Liver (tissue), 8 donors: ENCODE measurements at regions not wholly inside any gene's neighbourhood (a gene's known extent, or its start where the extent isn't known, plus 50 kb on each side); places are given as distances from the start of the nearest gene placed in this dataset.

ENCODE experiments used
- DNase-seq: peaks from one replicate; pipeline ENCODE4 v3.0.0-alpha.2; 2017; ENCODE audit warnings: low spot score
- H3K27ac ChIP-seq, 2 donors: one replicate each; pipeline ENCODE4 v1.7.0; 2013; ENCODE audit warnings: inconsistent platforms in 2 of 2, low read length in 2 of 2, control low read depth in 1 of 2, low read depth in 1 of 2, mild to moderate bottlenecking in 1 of 2
- H3K27me3 ChIP-seq, 4 donors: one replicate each; pipeline versions ENCODE4 v1.6.1 to v1.7.0; 2013; ENCODE audit warnings: low read length in 3 of 4, inconsistent platforms in 1 of 4, mild to moderate bottlenecking in 1 of 4, moderate library complexity in 1 of 4; ENCODE audit not compliant: control insufficient read depth in 4 of 4, insufficient read depth in 4 of 4
- H3K36me3 ChIP-seq, 4 donors: one replicate each; pipeline versions ENCODE4 v1.6.1 to v1.7.0; 2013; ENCODE audit warnings: low read length in 3 of 4, mild to moderate bottlenecking in 3 of 4, low read depth in 1 of 4, moderate library complexity in 1 of 4; ENCODE audit not compliant: control insufficient read depth in 4 of 4, insufficient read depth in 3 of 4
- H3K4me1 ChIP-seq, 4 donors: one replicate each; pipeline versions ENCODE4 v1.6.1 to v1.7.0; 2013; ENCODE audit warnings: low read length in 3 of 4, mild to moderate bottlenecking in 3 of 4, moderate library complexity in 1 of 4; ENCODE audit not compliant: control insufficient read depth in 4 of 4, insufficient read depth in 4 of 4
- H3K4me3 ChIP-seq, 3 donors: one replicate each; pipeline versions ENCODE4 v1.6.1 to v1.7.0; 2013; ENCODE audit warnings: low read length in 3 of 3, control low read depth in 1 of 3, low read depth in 1 of 3, mild to moderate bottlenecking in 1 of 3
- H3K9ac ChIP-seq, 2 donors: one replicate each; pipeline ENCODE4 v1.7.0; 2013; ENCODE audit warnings: low read length in 2 of 2, mild to moderate bottlenecking in 2 of 2, moderate library complexity in 2 of 2, control low read depth in 1 of 2, low read depth in 1 of 2
- H3K9me3 ChIP-seq, 4 donors: one replicate each; pipeline versions ENCODE4 v1.6.1 to v1.7.0; 2013; ENCODE audit warnings: low read length in 3 of 4; ENCODE audit not compliant: control insufficient read depth in 4 of 4
- CTCF ChIP-seq: fragments of 150-350 bp; IDR thresholded peaks from 2 replicates; pipeline ENCODE4 v1.5.1; 2017; ENCODE audit warnings: improper control_type of control experiment, low read depth, low read length; ENCODE audit not compliant: missing input control
- EGR1 ChIP-seq, 2 donors: IDR thresholded peaks; 2 replicates each; pipeline ENCODE4 v1.6.1; 2016 to 2018; ENCODE audit warnings: antibody characterized with exemption in 2 of 2, low read depth in 2 of 2
- FOXA1 ChIP-seq: IDR thresholded peaks from 2 replicates; pipeline ENCODE4 v1.6.1; 2016; ENCODE audit warnings: antibody characterized with exemption
- GABPA ChIP-seq, 2 donors: IDR thresholded peaks in 1 of 2; conservative IDR thresholded peaks in 1 of 2; 2 replicates each; pipeline ENCODE4 v1.6.1; 2016; ENCODE audit warnings: antibody characterized with exemption in 2 of 2, mild to moderate bottlenecking in 1 of 2, moderate library complexity in 1 of 2
- HNF4A ChIP-seq, 2 donors: conservative IDR thresholded peaks; 2 replicates each; pipeline ENCODE4 v1.6.1; 2016; ENCODE audit warnings: antibody characterized with exemption in 2 of 2, mild to moderate bottlenecking in 2 of 2
- HNF4G ChIP-seq: IDR thresholded peaks from 2 replicates; pipeline ENCODE4 v1.6.1; 2016; ENCODE audit warnings: antibody characterized with exemption
- MAX ChIP-seq: IDR thresholded peaks from 2 replicates; pipeline ENCODE4 v1.6.1; 2016; ENCODE audit warnings: antibody characterized with exemption
- NR2F2 ChIP-seq: IDR thresholded peaks from 2 replicates; pipeline ENCODE4 v1.6.1; 2016; ENCODE audit warnings: antibody characterized with exemption
- RAD21 ChIP-seq, 2 donors: IDR thresholded peaks; 2 replicates each; pipeline ENCODE4 v1.6.1; 2016; ENCODE audit warnings: antibody characterized with exemption in 2 of 2, mild to moderate bottlenecking in 2 of 2
- REST ChIP-seq: IDR thresholded peaks from 2 replicates; pipeline ENCODE4 v1.6.1; 2016; ENCODE audit warnings: antibody characterized with exemption, mild to moderate bottlenecking
- RXRA ChIP-seq, 2 donors: IDR thresholded peaks; 2 replicates each; pipeline ENCODE4 v1.6.1; 2017 to 2018; ENCODE audit warnings: antibody characterized with exemption in 2 of 2, mild to moderate bottlenecking in 1 of 2
- SP1 ChIP-seq: IDR thresholded peaks from 2 replicates; pipeline ENCODE4 v1.6.1; 2018; ENCODE audit warnings: antibody characterized with exemption, mild to moderate bottlenecking
- TAF1 ChIP-seq: conservative IDR thresholded peaks from 2 replicates; pipeline ENCODE4 v1.6.1; 2016; ENCODE audit warnings: antibody characterized with exemption, mild to moderate bottlenecking
- WGBS: extraction: QIAGEN DNeasy Blood & Tissue Kit; methylation state at CpG from one replicate; pipeline ENCODE4 v1.1.7; 2013; 5-methylcytosine and 5-hydroxymethylcytosine counted together
- donor health status: healthy.
- donor health status: healthy.
- donor health status: healthy.
- donor health status: healthy.
- donor health status: healthy.

- TF ChIP-seq HNF4G (no peak), EGR1 (IDR thresholded peaks at IDR 0.05; ENCODE audit: low read depth in 2 of 2) (no peak)
Observed at GRCh38 chr2:138395565-138396306, 105.8 kb upstream of the SPOPL start (continued).

GRCh38 chr2:138396843-138397242, 104.7 kb upstream of the SPOPL start:
- WGBS = 90% methylated on average over 3 of the region's 3 CpGs
- H3K9ac ChIP-seq = no peak overlapping the region
- TF ChIP-seq EGR1 (IDR thresholded peaks at IDR 0.05; ENCODE audit: low read depth in 2 of 2) (no peak), MAX (no peak), RAD21 (IDR thresholded peaks at IDR 0.05) (no peak), TAF1 (no peak), FOXA1 (no peak), CTCF (no peak), HNF4A (conservative IDR thresholded peaks at IDR 0.05) (no peak)
- H3K36me3 ChIP-seq = no peaks in the 10 kb centered on the region
- no peaks in the 10 kb centered on the region for H3K9me3 ChIP-seq
- no peaks in the 10 kb centered on the region for H3K4me1 ChIP-seq
- no peak overlapping the region for H3K27ac ChIP-seq
- no peak overlapping the region for H3K4me3 ChIP-seq
- H3K27me3 ChIP-seq = no peaks in the 10 kb centered on the region
- no peak for DNase-seq

- 89% methylated on average over 5 of the region's 5 CpGs for WGBS
- no peaks in the 10 kb centered on the region for H3K4me1 ChIP-seq
- H3K9me3 ChIP-seq = no peaks in the 10 kb centered on the region
- TF ChIP-seq EGR1 (IDR thresholded peaks at IDR 0.05; ENCODE audit: low read depth in 2 of 2) (no peak), TAF1 (no peak), CTCF (no peak), RXRA (IDR thresholded peaks at IDR 0.05) (no peak), FOXA1 (no peak), HNF4G (no peak)
- H3K27me3 ChIP-seq = no peaks in the 10 kb centered on the region
- H3K4me3 ChIP-seq = no peak overlapping the region
- no peaks in the 10 kb centered on the region for H3K36me3 ChIP-seq
- no peak overlapping the region for H3K27ac ChIP-seq
- no peak for DNase-seq
- no peak overlapping the region for H3K9ac ChIP-seq
Observed at GRCh38 chr2:138403431-138403927, 98.1 kb upstream of the SPOPL start.

GRCh38 chr2:138414014-138414413, 87.6 kb upstream of the SPOPL start:
- Histone ChIP-seq H3K27ac (no peak overlapping the region), H3K9ac (no peak overlapping the region), H3K27me3 (no peaks in the 10 kb centered on the region), H3K4me1 (no peaks in the 10 kb centered on the region), H3K9me3 (peaks cover 0 to 3% (median 1%) of the 10 kb centered on the region in 4 donors), H3K36me3 (no peaks in the 10 kb centered on the region), H3K4me3 (no peak overlapping the region)
- WGBS = 90% methylated on average over 1 of the region's 1 CpG
- no peak for DNase-seq
- no peak for TF ChIP-seq CTCF
- TF ChIP-seq GABPA (IDR thresholded peaks at IDR 0.05 in 1 of 2, conservative IDR thresholded peaks at IDR 0.05 in 1 of 2) = no peak
- TF ChIP-seq REST = no peak
- no peak for TF ChIP-seq RAD21 (IDR thresholded peaks at IDR 0.05)
- no peak for TF ChIP-seq SP1
- TF ChIP-seq HNF4G = no peak
- TF ChIP-seq HNF4A (conservative IDR thresholded peaks at IDR 0.05) = no peak
- TF ChIP-seq NR2F2 = no peak
- TF ChIP-seq EGR1 (IDR thresholded peaks at IDR 0.05; ENCODE audit: low read depth in 2 of 2) = no peak
- TF ChIP-seq RXRA (IDR thresholded peaks at IDR 0.05) = no peak
